A549 (cell line): ENCODE measurements at regions not wholly inside any gene's neighbourhood (a gene's known extent, or its start where the extent isn't known, plus 50 kb on each side); places are given as distances from the start of the nearest gene placed in this dataset.

Experiments
- ATAC-seq, 2 experiments: fragments of 200-7000 bp in 1 of 2; fragments of >200 bp in 1 of 2; cut with Nextera tagmentation in 1 of 2; cut with Tn5 transposase in 1 of 2; 3 replicates each; pipeline versions ENCODE4 v1.8.0 to v1.9.1; 2018 to 2020; ENCODE audit warnings: mild to moderate bottlenecking in 1 of 2, moderate library complexity in 1 of 2
- CTCF ChIA-PET: fragments of 300-600 bp; sonication (Branson Sonifier 250); formaldehyde crosslinking; extraction: SDS; loops from one replicate; lab custom pipeline; 2021; ENCODE audit warnings: antibody characterized with exemption, inconsistent platforms; lab: Yijun Ruan, JAX
- POLR2A ChIA-PET: fragments of 350-600 bp; formaldehyde crosslinking; extraction: SDS; loops from one replicate; lab custom pipeline; 2021; ENCODE audit warnings: antibody characterized with exemption, inconsistent platforms; lab: Yijun Ruan, JAX
- DNase-seq, 2 experiments: peaks; one replicate each; pipeline versions ENCODE4 v3.0.0 to v3.0.0-alpha.2; 2011 to 2016; ENCODE audit warnings: low read depth in 1 of 2, low spot score in 1 of 2
- FAIRE-seq: peaks from 2 replicates; lab custom pipeline; 2011; peaks lifted over from hg19 to GRCh38; lab: Jason Lieb, UNC
- H3K27ac ChIP-seq, 2 experiments: fragments of >200 bp; sonication (Bioruptor Twin); formaldehyde crosslinking; 3 replicates each; pipeline ENCODE4 v1.5.1; 2016 to 2017
- H3K4me1 ChIP-seq: fragments of >200 bp; sonication (Bioruptor Twin); formaldehyde crosslinking; 3 replicates; pipeline ENCODE4 v1.6.1; 2016
- H3K4me2 ChIP-seq: fragments of >200 bp; sonication (Bioruptor Twin); formaldehyde crosslinking; 3 replicates; pipeline ENCODE4 v1.6.1; 2016
- H3K4me3 ChIP-seq: fragments of >200 bp; sonication (Bioruptor Twin); formaldehyde crosslinking; 3 replicates; pipeline ENCODE4 v1.5.1; 2016
- H3K9me3 ChIP-seq: fragments of >200 bp; sonication (Bioruptor Twin); formaldehyde crosslinking; 3 replicates; pipeline ENCODE4 v1.6.1; 2016
- BHLHE40 ChIP-seq: IDR thresholded peaks from 2 replicates; pipeline ENCODE4 v1.6.1; 2012; ENCODE audit warnings: low read depth, low read length, inconsistent platforms
- CEBPB ChIP-seq, 2 experiments: fragments of >200 bp in 1 of 2; sonication (Bioruptor Twin) in 1 of 2; formaldehyde crosslinking in 1 of 2; IDR thresholded peaks; 2 replicates each; pipeline ENCODE4 v1.6.1; 2012 to 2016
- CHD2 ChIP-seq: fragments of 150-350 bp; IDR thresholded peaks from 2 replicates; pipeline ENCODE4 v1.6.1; 2014; ENCODE audit warnings: low read length; ENCODE audit not compliant: partially characterized antibody
- CTCF ChIP-seq: fragments of >200 bp; sonication (Bioruptor Twin); formaldehyde crosslinking; IDR thresholded peaks from 3 replicates; pipeline ENCODE4 v1.5.1; 2016
- ESRRA ChIP-seq: fragments of 150-350 bp; IDR thresholded peaks from 2 replicates; pipeline ENCODE4 v1.6.1; 2014; ENCODE audit warnings: mild to moderate bottlenecking, low read length, borderline replicate concordance
- FOSB ChIP-seq: fragments of 250-450 bp; sonication (Bioruptor Pico); IDR thresholded peaks from 2 replicates; pipeline ENCODE4 v1.5.0; 2020; ENCODE audit warnings: mild to moderate bottlenecking, moderate library complexity
- FOSL2 ChIP-seq, 2 experiments: fragments of 450-650 bp in 1 of 2; fragments of >200 bp in 1 of 2; sonication (Bioruptor Twin) in 1 of 2; formaldehyde crosslinking; IDR thresholded peaks; 2 replicates each; pipeline versions ENCODE4 v1.5.0 to v1.6.1; 2016 to 2020; ENCODE audit warnings: mild to moderate bottlenecking in 1 of 2, moderate library complexity in 1 of 2
- HEYL ChIP-seq: fragments of 250-450 bp; sonication (Bioruptor Pico); IDR thresholded peaks from 2 replicates; pipeline ENCODE4 v1.8.0; 2021; ENCODE audit warnings: mild to moderate bottlenecking, moderate library complexity
- JUNB ChIP-seq: fragments of >200 bp; sonication (Bioruptor Twin); formaldehyde crosslinking; IDR thresholded peaks from 2 replicates; pipeline ENCODE4 v1.6.1; 2016
- KDM5A ChIP-seq: fragments of 200-600 bp; sonication (generic); IDR thresholded peaks from 2 replicates; pipeline ENCODE4 v1.6.1; 2016; ENCODE audit warnings: antibody characterized with exemption, mild to moderate bottlenecking
- MAFK ChIP-seq: fragments of 450-650 bp; IDR thresholded peaks from 2 replicates; pipeline ENCODE4 v1.6.1; 2014; ENCODE audit not compliant: partially characterized antibody
- MAZ ChIP-seq: fragments of 150-350 bp; IDR thresholded peaks from 2 replicates; pipeline ENCODE4 v1.6.1; 2014; ENCODE audit warnings: antibody characterized with exemption, low read depth, low read length, borderline replicate concordance
- MYC ChIP-seq: IDR thresholded peaks from 2 replicates; pipeline ENCODE4 v1.6.1; 2012; ENCODE audit warnings: mild to moderate bottlenecking, inconsistent platforms, low read length, improper control_type of control experiment, borderline replicate concordance
- NR3C1 ChIP-seq: fragments of >200 bp; sonication (Bioruptor Twin); formaldehyde crosslinking; IDR thresholded peaks from 3 replicates; pipeline ENCODE4 v1.6.1; 2017
- PHF8 ChIP-seq: fragments of 200-600 bp; sonication (generic); IDR thresholded peaks from 2 replicates; pipeline ENCODE4 v1.6.1; 2016; ENCODE audit warnings: low read depth, mild to moderate bottlenecking, antibody characterized with exemption, moderate library complexity, borderline replicate concordance
- POLR2A ChIP-seq: IDR thresholded peaks from 2 replicates; pipeline ENCODE4 v1.6.1; 2012; ENCODE audit warnings: mild to moderate bottlenecking, low read length
- POLR2AphosphoS2 ChIP-seq: conservative IDR thresholded peaks from 2 replicates; pipeline ENCODE4 v1.6.1; 2012; ENCODE audit warnings: low read length, improper control_type of control experiment, inconsistent platforms
- RAD21 ChIP-seq, 2 experiments: fragments of >200 bp in 1 of 2; sonication (Bioruptor Twin) in 1 of 2; formaldehyde crosslinking in 1 of 2; IDR thresholded peaks in 1 of 2; conservative IDR thresholded peaks in 1 of 2; 2 replicates in 1 of 2; 3 replicates in 1 of 2; pipeline ENCODE4 v1.6.1; 2012 to 2018; ENCODE audit warnings: inconsistent platforms in 1 of 2
- RARB ChIP-seq: fragments of 250-450 bp; sonication (Bioruptor Pico); IDR thresholded peaks from 2 replicates; pipeline ENCODE4 v1.8.0; 2021; ENCODE audit warnings: mild to moderate bottlenecking, moderate library complexity
- REST ChIP-seq: fragments of 200-600 bp; sonication (generic); IDR thresholded peaks from 2 replicates; pipeline ENCODE4 v1.6.1; 2016; ENCODE audit warnings: antibody characterized with exemption, mild to moderate bottlenecking, moderate library complexity
- RFX5 ChIP-seq: fragments of 450-650 bp; IDR thresholded peaks from 2 replicates; pipeline ENCODE4 v1.7.1; 2014; ENCODE audit warnings: antibody characterized with exemption, mild to moderate bottlenecking, moderate library complexity
- TFCP2L1 ChIP-seq: fragments of 250-450 bp; sonication (Bioruptor Pico); IDR thresholded peaks from 2 replicates; pipeline ENCODE4 v1.5.0; 2021; ENCODE audit warnings: mild to moderate bottlenecking
- ZC3H11A ChIP-seq: fragments of 450-650 bp; IDR thresholded peaks from 2 replicates; pipeline ENCODE4 v1.6.1; 2014; ENCODE audit warnings: antibody characterized with exemption, mild to moderate bottlenecking
- ZFP36 ChIP-seq: fragments of 450-650 bp; IDR thresholded peaks from 2 replicates; pipeline ENCODE4 v1.6.1; 2014; ENCODE audit warnings: borderline replicate concordance; ENCODE audit not compliant: partially characterized antibody
- WGBS: methylation state at CpG from one replicate; pipeline ENCODE4 v1.1.6; 2017; ENCODE audit errors: missing lambda C conversion rate; 5-methylcytosine and 5-hydroxymethylcytosine counted together

GRCh38 chr20:40186826-40187225 is 502.2 kb downstream of the MAFB start:
- no peaks in the 10 kb centered on the region for H3K4me1 ChIP-seq
- H3K9me3 ChIP-seq: no peaks in the 10 kb centered on the region
- no peak for DNase-seq
- H3K4me3 ChIP-seq: no peak overlapping the region
- no peak overlapping the region for H3K27ac ChIP-seq
- TF ChIP-seq POLR2A (no peak), CTCF (no peak), POLR2AphosphoS2 (no peak), FOSB (no peak), KDM5A (no peak), JUNB (no peak), RAD21 (conservative IDR thresholded peaks at IDR 0.05 in 1 of 2, IDR thresholded peaks at IDR 0.05 in 1 of 2) (no peak)
- TF ChIP-seq, all 56 proteins: peak for 0
- WGBS: 0% methylated on average over 2 of the region's 2 CpGs
- CTCF ChIA-PET: no interaction called here
- POLR2A ChIA-PET: no interaction called here
- FAIRE-seq (no peak), ATAC-seq (no peak)
- no peak overlapping the region for H3K4me2 ChIP-seq

GRCh38 chr20:40181676-40182075 is 507.4 kb downstream of the MAFB start:
- no peak for ATAC-seq
- no peak for FAIRE-seq
- ChIA-PET POLR2A (no interaction called here), CTCF (no interaction called here)
- H3K4me2 ChIP-seq: no peak overlapping the region
- no peak overlapping the region for H3K27ac ChIP-seq
- H3K4me3 ChIP-seq: no peak overlapping the region
- TF ChIP-seq NR3C1 (no peak), MYC (no peak), MAFK (no peak), RARB (CRISPR knock-in tag) (no peak), REST (no peak), MAZ (no peak)
- no peaks in the 10 kb centered on the region for H3K9me3 ChIP-seq
- no peak for DNase-seq
- 8% methylated on average over 3 of the region's 3 CpGs for WGBS
- no peaks in the 10 kb centered on the region for H3K4me1 ChIP-seq

- ChIA-PET CTCF (no interaction called here), POLR2A (no interaction called here)
- no peak overlapping the region for H3K4me2 ChIP-seq
- H3K9me3 ChIP-seq: no peaks in the 10 kb centered on the region
- no peak for ATAC-seq
- H3K4me3 ChIP-seq: no peak overlapping the region
- no peak for FAIRE-seq
- no peak overlapping the region for H3K27ac ChIP-seq
- H3K4me1 ChIP-seq: no peaks in the 10 kb centered on the region
- WGBS: 0% methylated on average over 4 of the region's 4 CpGs
- DNase-seq: no peak
- TF ChIP-seq TFCP2L1 (CRISPR knock-in tag): no peak
- no peak for TF ChIP-seq BHLHE40
- TF ChIP-seq ZFP36: no peak
- TF ChIP-seq PHF8: no peak
- no peak for TF ChIP-seq ESRRA
- TF ChIP-seq CHD2: no peak
- no peak for TF ChIP-seq HEYL (CRISPR knock-in tag)
- TF ChIP-seq MAZ: no peak
- no peak for TF ChIP-seq RFX5
- no peak for TF ChIP-seq FOSL2 (IDR thresholded peaks at IDR 0.05)
- TF ChIP-seq FOSL2 (CRISPR knock-in tag; IDR thresholded peaks at IDR 0.05): no peak
- TF ChIP-seq ZC3H11A: no peak
- TF ChIP-seq KDM5A: no peak
- no peak for TF ChIP-seq CEBPB (IDR thresholded peaks at IDR 0.05)
- TF ChIP-seq REST: no peak
Observed at GRCh38 chr20:40176098-40176841, 512.8 kb downstream of the MAFB start.
